A673 (cell line): ENCODE measurements at regions not wholly inside any gene's neighbourhood (a gene's known extent, or its start where the extent isn't known, plus 50 kb on each side); places are given as distances from the start of the nearest gene placed in this dataset.

Source experiments
- BruUV-seq: library from RNA; stranded (reverse); fragments of 400-500 nt; replicated peaks from 2 replicates; lab custom pipeline; 2021; lab: Mats Ljungman, UMichigan
- CTCF ChIA-PET: fragments of 300-600 bp; sonication (Branson Sonifier 250); formaldehyde crosslinking; loops from one replicate; lab custom pipeline; 2022; ENCODE audit warnings: antibody characterized with exemption; lab: Charles Lee
- POLR2A ChIA-PET: fragments of 300-600 bp; sonication (Branson Sonifier 250); formaldehyde crosslinking; loops from one replicate; lab custom pipeline; 2022; ENCODE audit warnings: antibody characterized with exemption; ENCODE audit not compliant: low non-redundant PET; lab: Charles Lee
- DNase-seq: peaks from one replicate; pipeline ENCODE4 v3.0.0-alpha.2; 2015; ENCODE audit warnings: low spot score
- H3K27ac ChIP-seq: fragments of 200-600 bp; sonication (generic); 2 replicates; pipeline ENCODE4 v1.5.1; 2016; ENCODE audit warnings: mixed run types, low read depth, mild to moderate bottlenecking, mixed read lengths, antibody characterized with exemption, low read length; ENCODE audit not compliant: poor library complexity, severe bottlenecking
- H3K27me3 ChIP-seq: fragments of 200-600 bp; sonication (generic); replicated peaks from 2 replicates; pipeline ENCODE4 v1.6.1; 2017; ENCODE audit warnings: mixed run types, low read depth, mild to moderate bottlenecking, mixed read lengths, antibody characterized with exemption, low read length; ENCODE audit not compliant: insufficient read depth, poor library complexity
- H3K36me3 ChIP-seq: fragments of 200-600 bp; sonication (generic); 2 replicates; pipeline ENCODE4 v1.6.1; 2016; ENCODE audit warnings: mixed run types, mild to moderate bottlenecking, mixed read lengths, antibody characterized with exemption, low read length; ENCODE audit not compliant: insufficient read depth, poor library complexity, severe bottlenecking
- H3K4me1 ChIP-seq: fragments of 200-600 bp; sonication (generic); 2 replicates; pipeline ENCODE4 v1.6.1; 2017; ENCODE audit warnings: mixed run types, mild to moderate bottlenecking, mixed read lengths, antibody characterized with exemption, low read length; ENCODE audit not compliant: insufficient read depth, poor library complexity, severe bottlenecking
- H3K4me3 ChIP-seq: fragments of 200-600 bp; sonication (generic); 2 replicates; pipeline ENCODE4 v1.5.1; 2016; ENCODE audit warnings: low read depth, mixed run types, mild to moderate bottlenecking, mixed read lengths, low read length; ENCODE audit not compliant: poor library complexity, severe bottlenecking
- H3K9me3 ChIP-seq: fragments of 200-600 bp; sonication (generic); 2 replicates; pipeline ENCODE4 v1.6.1; 2016; ENCODE audit warnings: mixed run types, low read depth, mild to moderate bottlenecking, mixed read lengths, antibody characterized with exemption, low read length; ENCODE audit not compliant: poor library complexity, severe bottlenecking
- CTCF ChIP-seq: fragments of 300-800, 200-600 bp; sonication (generic); conservative IDR thresholded peaks from 2 replicates; pipeline ENCODE4 v1.5.1; 2017; ENCODE audit warnings: low read depth, mild to moderate bottlenecking, antibody characterized with exemption, low read length, moderate library complexity, mixed read lengths
- EZH2 ChIP-seq: fragments of 200-600 bp; sonication (generic); IDR thresholded peaks from 2 replicates; pipeline ENCODE4 v1.6.1; 2017; ENCODE audit warnings: borderline replicate concordance, low read depth, mild to moderate bottlenecking, mixed read lengths, antibody characterized with exemption, low read length; ENCODE audit not compliant: poor library complexity, severe bottlenecking
- intact Hi-C: fragments of 100-400 bp; cut with micrococcal nuclease; formaldehyde crosslinking; loops from one replicate; pipeline ENCODE4 v1.10.0; 2022; ENCODE audit not compliant: unreplicated experiment

- intact Hi-C loops: no loop called here
- H3K27me3 ChIP-seq: no peaks in the 10 kb centered on the region
- no peaks in the 10 kb centered on the region for H3K9me3 ChIP-seq
- TF ChIP-seq EZH2 (no peak), CTCF (no peak)
- peaks cover 10% of the 10 kb centered on the region for H3K36me3 ChIP-seq
- no peak for DNase-seq
- peaks cover 9% of the 10 kb centered on the region for H3K4me1 ChIP-seq
- H3K4me3 ChIP-seq: no peak overlapping the region
- POLR2A ChIA-PET: interaction anchor here (0.6 kb wide), 1 partner anchor 1855 kb away, joined by 4 read pairs; no protein-coding TSS in a partner anchor
- H3K27ac ChIP-seq: no peak overlapping the region
- BruUV-seq: no TSS peak
- CTCF ChIA-PET: no interaction called here
These were observed 88.1 kb upstream of the JAK1 start for GRCh38 chr1:65054481-65054880.

GRCh38 chr1:65055747-65056146, 89.4 kb upstream of the JAK1 start:
- ChIA-PET POLR2A (no interaction called here), CTCF (no interaction called here)
- Histone ChIP-seq H3K27me3 (no peaks in the 10 kb centered on the region), H3K4me1 (peaks cover 20% of the 10 kb centered on the region), H3K9me3 (no peaks in the 10 kb centered on the region), H3K36me3 (peaks cover 10% of the 10 kb centered on the region), H3K27ac (no peak overlapping the region), H3K4me3 (no peak overlapping the region)
- intact Hi-C loops: no loop called here
- TF ChIP-seq CTCF (no peak), EZH2 (no peak)
- no peak for DNase-seq
- no TSS peak for BruUV-seq

GRCh38 chr1:65056234-65056633, 89.9 kb upstream of the JAK1 start:
- ChIA-PET CTCF (no interaction called here), POLR2A (no interaction called here)
- no peak overlapping the region for H3K4me3 ChIP-seq
- DNase-seq: no peak
- no peaks in the 10 kb centered on the region for H3K9me3 ChIP-seq
- BruUV-seq: no TSS peak
- H3K36me3 ChIP-seq: peaks cover 10% of the 10 kb centered on the region
- H3K27ac ChIP-seq: no peak overlapping the region
- intact Hi-C loops: no loop called here
- TF ChIP-seq EZH2: no peak
- TF ChIP-seq CTCF: no peak
- no peaks in the 10 kb centered on the region for H3K27me3 ChIP-seq
- peaks cover 20% of the 10 kb centered on the region for H3K4me1 ChIP-seq
